HFFc6 (cell line): ENCODE measurements at regions not wholly inside any gene's neighbourhood (a gene's known extent, or its start where the extent isn't known, plus 50 kb on each side); places are given as distances from the start of the nearest gene placed in this dataset.

Experiments
- DNase-seq: peaks from one replicate; pipeline ENCODE4 v3.0.0-alpha.2; 2018
- H3K27ac Mint-ChIP-seq: 2 replicates; pipeline ENCODE4 v1.8.0; 2020; ENCODE audit warnings: mild to moderate bottlenecking, mixed read lengths
- H3K27me3 Mint-ChIP-seq: 2 replicates; pipeline ENCODE4 v1.8.0; 2021; ENCODE audit warnings: mild to moderate bottlenecking, moderate library complexity, mixed read lengths; ENCODE audit not compliant: insufficient read depth
- H3K36me3 Mint-ChIP-seq: 2 replicates; pipeline ENCODE4 v1.8.0; 2021; ENCODE audit warnings: low read depth, mixed read lengths
- H3K4me1 Mint-ChIP-seq: 2 replicates; pipeline ENCODE4 v1.8.0; 2020; ENCODE audit warnings: low read depth, mixed read lengths
- H3K4me3 Mint-ChIP-seq: 2 replicates; pipeline ENCODE4 v1.8.0; 2020; ENCODE audit warnings: mild to moderate bottlenecking, moderate library complexity, mixed read lengths
- H3K9me3 Mint-ChIP-seq: 2 replicates; pipeline ENCODE4 v1.8.0; 2020; ENCODE audit warnings: mild to moderate bottlenecking, mixed read lengths
- TF ChIP-seq, protein P1 (sequence below): fragments of 200-600 bp; sonication (generic); IDR thresholded peaks from 2 replicates; pipeline ENCODE4 v1.5.0; 2021; ENCODE audit warnings: antibody characterized with exemption, mild to moderate bottlenecking

DNA sequence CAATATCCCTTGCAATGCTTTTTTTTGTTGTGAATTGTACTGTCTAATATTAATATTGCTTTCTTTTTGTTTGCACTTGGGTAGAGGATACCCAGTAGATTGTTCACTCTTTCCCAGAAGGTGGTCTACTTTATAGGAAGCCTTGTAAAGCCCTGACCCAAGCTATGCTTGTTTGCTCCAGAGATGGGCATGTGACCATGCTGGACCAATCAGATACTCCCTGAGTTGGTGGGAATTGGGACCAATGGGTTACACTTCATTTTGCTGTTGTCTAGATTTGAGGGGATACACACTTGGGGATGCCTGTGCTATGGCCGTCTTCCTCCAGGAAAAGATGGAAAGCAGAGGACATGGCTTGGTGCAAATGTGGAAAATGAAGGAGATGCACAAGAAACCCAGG, 314.3 kb downstream of the DYSF start:
- Mint-ChIP-seq H3K4me3 (no peak overlapping the region), H3K27ac (no peak overlapping the region), H3K27me3 (peaks cover 7% of the 10 kb centered on the region; the same call in 1 of the 2 replicates), H3K9me3 (peaks cover 10% of the 10 kb centered on the region), H3K36me3 (peaks cover 7% of the 10 kb centered on the region), H3K4me1 (peaks cover 6% of the 10 kb centered on the region)
- TF ChIP-seq, protein P1, sequence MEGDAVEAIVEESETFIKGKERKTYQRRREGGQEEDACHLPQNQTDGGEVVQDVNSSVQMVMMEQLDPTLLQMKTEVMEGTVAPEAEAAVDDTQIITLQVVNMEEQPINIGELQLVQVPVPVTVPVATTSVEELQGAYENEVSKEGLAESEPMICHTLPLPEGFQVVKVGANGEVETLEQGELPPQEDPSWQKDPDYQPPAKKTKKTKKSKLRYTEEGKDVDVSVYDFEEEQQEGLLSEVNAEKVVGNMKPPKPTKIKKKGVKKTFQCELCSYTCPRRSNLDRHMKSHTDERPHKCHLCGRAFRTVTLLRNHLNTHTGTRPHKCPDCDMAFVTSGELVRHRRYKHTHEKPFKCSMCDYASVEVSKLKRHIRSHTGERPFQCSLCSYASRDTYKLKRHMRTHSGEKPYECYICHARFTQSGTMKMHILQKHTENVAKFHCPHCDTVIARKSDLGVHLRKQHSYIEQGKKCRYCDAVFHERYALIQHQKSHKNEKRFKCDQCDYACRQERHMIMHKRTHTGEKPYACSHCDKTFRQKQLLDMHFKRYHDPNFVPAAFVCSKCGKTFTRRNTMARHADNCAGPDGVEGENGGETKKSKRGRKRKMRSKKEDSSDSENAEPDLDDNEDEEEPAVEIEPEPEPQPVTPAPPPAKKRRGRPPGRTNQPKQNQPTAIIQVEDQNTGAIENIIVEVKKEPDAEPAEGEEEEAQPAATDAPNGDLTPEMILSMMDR: no peak
- DNase-seq: no peak

DNA sequence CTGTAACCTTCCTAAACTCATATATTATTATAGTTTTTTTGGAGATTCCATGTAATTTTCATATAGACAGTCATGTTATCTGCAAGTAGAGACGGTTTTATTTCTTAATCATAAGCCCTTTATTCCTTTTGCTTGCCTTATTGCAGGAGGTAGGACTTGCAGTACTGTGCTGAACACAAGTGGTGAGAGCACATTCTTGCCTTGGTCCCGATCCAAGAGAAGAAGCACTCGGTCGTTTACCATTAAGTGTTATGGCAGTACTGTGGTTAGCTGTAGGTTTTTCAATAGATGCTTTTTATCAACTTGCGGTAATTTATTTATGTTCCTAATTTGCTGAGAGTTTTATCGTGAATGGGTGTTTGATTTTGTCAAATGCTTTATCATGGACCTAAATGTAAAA, 305.7 kb downstream of the DYSF start:
- Mint-ChIP-seq H3K4me1 (peaks cover 32% of the 10 kb centered on the region), H3K27ac (peak overlapping the region; percentile 36; the same call in 1 of the 2 replicates), H3K27me3 (no peaks in the 10 kb centered on the region), H3K4me3 (no peak overlapping the region), H3K36me3 (no peaks in the 10 kb centered on the region), H3K9me3 (no peaks in the 10 kb centered on the region)
- TF ChIP-seq, protein P1: no peak
- DNase-seq: no peak

DNA sequence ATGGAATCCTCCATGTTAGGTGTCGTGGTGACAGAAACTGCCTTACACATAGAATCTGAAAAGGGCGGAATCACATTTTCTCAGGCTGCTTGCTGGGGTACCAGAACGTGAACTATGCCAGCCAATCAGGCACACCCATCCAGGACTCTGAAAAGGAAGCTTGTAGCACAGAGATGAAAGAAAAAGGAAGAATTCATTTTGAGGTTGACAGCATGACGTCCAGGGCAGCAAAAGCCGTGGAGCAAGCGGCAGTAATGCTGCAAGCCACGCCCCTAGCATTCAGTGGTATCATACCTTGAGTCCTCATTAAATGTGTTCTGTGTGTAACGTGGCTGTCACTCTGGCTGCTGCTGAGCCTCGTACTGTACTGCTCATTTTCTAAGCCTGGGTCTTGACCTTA, 304.0 kb downstream of the DYSF start:
- DNase-seq: no peak
- peaks cover 32% of the 10 kb centered on the region for H3K4me1 Mint-ChIP-seq
- H3K4me3 Mint-ChIP-seq: no peak overlapping the region
- H3K27ac Mint-ChIP-seq: no peak overlapping the region
- peaks cover 4% of the 10 kb centered on the region; the same call in 1 of the 2 replicates for H3K9me3 Mint-ChIP-seq
- H3K27me3 Mint-ChIP-seq: no peaks in the 10 kb centered on the region
- TF ChIP-seq, protein P1: no peak
- peaks cover 2% of the 10 kb centered on the region; the same call in 1 of the 2 replicates for H3K36me3 Mint-ChIP-seq

DNA sequence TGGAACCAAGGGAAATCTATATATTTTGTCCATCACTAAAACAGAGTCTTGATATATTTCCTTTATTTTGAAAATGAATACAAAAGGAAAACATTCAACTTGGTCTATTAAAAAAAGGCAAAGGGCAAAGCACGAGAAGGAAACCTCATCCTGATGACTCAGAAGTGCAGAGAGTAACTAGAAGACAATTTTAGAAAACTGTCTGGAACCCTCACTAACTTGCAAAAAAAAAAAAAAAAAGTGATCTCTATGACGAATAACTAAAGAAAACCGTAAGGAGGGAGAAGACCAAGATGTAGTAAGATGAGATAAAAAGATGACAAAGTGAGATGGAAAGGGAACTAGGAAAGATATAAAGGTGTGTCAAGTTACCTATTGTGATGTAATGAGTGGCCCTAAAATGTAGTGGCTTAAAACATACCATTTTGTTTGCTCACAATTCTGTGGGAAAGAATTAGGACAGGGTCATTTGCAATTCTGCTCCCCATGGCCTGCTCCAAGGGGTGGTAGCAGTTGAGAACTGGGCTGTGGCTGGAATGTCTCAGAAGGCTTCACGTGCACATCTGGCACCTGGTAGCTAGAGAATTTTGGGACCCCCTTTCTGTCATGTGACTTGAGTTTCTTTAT, 303.0 kb downstream of the DYSF start:
- TF ChIP-seq, protein P1: no peak
- H3K9me3 Mint-ChIP-seq: peaks cover 11% of the 10 kb centered on the region; the same call in 1 of the 2 replicates
- H3K4me1 Mint-ChIP-seq: peaks cover 32% of the 10 kb centered on the region
- H3K27ac Mint-ChIP-seq: peak overlapping the region; percentile 10
- H3K27me3 Mint-ChIP-seq: no peaks in the 10 kb centered on the region; the same call in 1 of the 2 replicates
- peak overlapping the region; percentile 3; the same call in 1 of the 2 replicates for H3K4me3 Mint-ChIP-seq
- peak; percentile 46 for DNase-seq
- peaks cover 9% of the 10 kb centered on the region for H3K36me3 Mint-ChIP-seq

DNA sequence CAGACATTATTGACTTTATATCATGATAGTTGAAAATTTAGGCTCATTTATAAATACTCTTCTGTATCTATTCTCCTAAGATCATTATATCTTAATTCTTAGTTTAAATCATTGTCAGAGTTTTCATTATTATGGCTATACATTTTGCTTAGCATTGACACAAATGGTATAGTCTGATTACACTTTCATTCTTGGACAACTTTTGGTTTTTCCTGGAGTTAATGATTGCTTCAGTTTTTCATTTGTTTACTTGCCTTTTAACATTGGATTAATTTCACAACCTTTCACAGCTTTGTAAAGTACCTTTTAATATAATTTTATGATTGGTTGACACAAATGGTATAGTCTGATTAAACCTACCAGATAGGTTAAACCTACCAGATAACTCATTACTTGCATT, 298.2 kb downstream of the DYSF start:
- Mint-ChIP-seq H3K27me3 (no peaks in the 10 kb centered on the region; the same call in none of the 2 replicates), H3K36me3 (peaks cover 9% of the 10 kb centered on the region), H3K4me3 (no peak overlapping the region), H3K4me1 (peaks cover 50% of the 10 kb centered on the region), H3K27ac (no peak overlapping the region), H3K9me3 (peaks cover 11% of the 10 kb centered on the region; the same call in 1 of the 2 replicates)
- DNase-seq: no peak
- TF ChIP-seq, protein P1: no peak
